Epithelial cell of esophagus (primary cell): ENCODE measurements at regions not wholly inside any gene's neighbourhood (a gene's known extent, or its start where the extent isn't known, plus 50 kb on each side); places are given as distances from the start of the nearest gene placed in this dataset.

Experiments used
- DNase-seq: peaks from one replicate; pipeline ENCODE4 v3.0.0; 2010; ENCODE audit warnings: low read depth
- H3K4me3 ChIP-seq: 2 replicates; pipeline ENCODE4 v1.5.1; 2011; ENCODE audit warnings: mild to moderate bottlenecking, low read length, control low read depth
- CTCF ChIP-seq: IDR thresholded peaks from 2 replicates; pipeline ENCODE4 v1.5.1; 2011; ENCODE audit warnings: low read depth, mild to moderate bottlenecking, low read length, control low read depth, inconsistent platforms; ENCODE audit not compliant: insufficient read depth; ENCODE audit errors: missing control alignments

DNA sequence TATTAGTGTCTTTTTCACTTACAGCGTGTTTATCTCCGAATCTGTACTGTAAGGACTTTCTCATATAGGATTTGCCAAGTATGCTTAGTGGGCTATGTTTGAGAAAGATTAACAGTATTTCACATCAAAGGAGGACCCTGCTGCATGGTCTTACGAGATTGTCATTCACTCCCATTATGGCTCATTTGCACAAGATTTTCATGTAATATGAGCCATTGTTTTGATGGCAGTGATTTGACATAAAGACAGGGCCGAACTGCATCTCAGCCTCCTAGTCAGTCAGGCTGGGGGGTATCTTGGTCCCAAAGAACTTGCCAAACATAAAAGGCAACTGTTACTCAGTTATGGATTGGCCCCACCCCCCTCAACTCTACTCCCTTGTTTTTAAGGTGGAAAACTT, 205.9 kb downstream of the ZIC1 start:
- DNase-seq = no peak
- no peak for TF ChIP-seq CTCF
- no peak overlapping the region for H3K4me3 ChIP-seq

DNA sequence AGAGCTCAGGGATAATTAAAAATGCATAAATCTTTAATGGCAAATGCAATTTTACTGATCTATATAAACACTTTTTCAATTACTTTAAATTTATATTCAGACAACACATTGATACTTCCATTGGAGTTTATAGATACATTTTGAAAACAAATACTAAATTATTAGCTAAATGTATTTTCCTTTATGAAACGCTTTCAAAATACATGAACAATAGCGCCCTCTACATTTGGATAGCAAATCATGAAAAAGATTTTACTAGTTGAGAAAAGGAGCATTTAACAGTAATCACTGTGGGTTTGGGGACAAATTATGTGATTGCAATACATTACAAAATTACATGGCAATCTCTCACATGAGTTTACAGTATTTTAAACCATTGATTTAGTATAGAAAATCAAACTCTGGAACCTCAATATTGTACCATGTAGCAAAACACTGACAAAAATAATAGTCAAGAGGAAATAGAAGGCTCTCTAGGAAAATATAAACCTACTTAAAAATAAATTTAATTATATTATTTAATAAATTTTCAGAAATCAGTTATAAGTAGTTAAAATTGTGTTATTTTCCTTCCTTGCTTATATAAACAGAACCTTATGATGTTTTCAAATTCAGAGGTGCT, 207.9 kb downstream of the ZIC1 start:
- no peak overlapping the region for H3K4me3 ChIP-seq
- DNase-seq = peak; percentile 24
- peak; percentile 28 for TF ChIP-seq CTCF

DNA sequence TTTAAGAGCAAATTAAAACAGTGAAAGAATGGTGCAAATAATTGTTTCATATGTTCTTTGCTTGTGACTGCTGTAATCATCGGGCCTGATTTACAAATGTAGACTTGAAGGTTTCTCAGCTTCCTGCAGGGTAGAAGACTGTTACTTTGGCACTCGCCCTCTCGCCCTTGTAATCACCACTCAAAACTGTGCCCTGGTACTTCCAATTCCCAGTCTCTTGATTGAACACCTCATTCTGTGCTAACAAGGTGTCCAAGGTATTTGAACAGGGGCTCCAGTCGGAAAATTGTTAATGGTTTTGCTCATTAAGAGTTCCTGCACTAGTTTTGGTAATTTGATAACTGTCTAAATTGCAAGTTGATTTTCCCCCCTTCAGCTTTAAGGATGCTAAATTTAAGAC, 209.5 kb downstream of the ZIC1 start:
- H3K4me3 ChIP-seq = no peak overlapping the region
- DNase-seq = no peak

GRCh38 chr3:147619921-147620560, 210.9 kb downstream of the ZIC1 start:
- no peak overlapping the region for H3K4me3 ChIP-seq
- TF ChIP-seq CTCF = no peak
- no peak for DNase-seq

More for the DNA sequence above, 209.5 kb downstream of the ZIC1 start:
- no peak for TF ChIP-seq CTCF

- TF ChIP-seq CTCF = no peak
- no peak overlapping the region for H3K4me3 ChIP-seq
- no peak for DNase-seq
Measured at GRCh38 chr3:147620906-147621305, 211.7 kb downstream of the ZIC1 start.

DNA sequence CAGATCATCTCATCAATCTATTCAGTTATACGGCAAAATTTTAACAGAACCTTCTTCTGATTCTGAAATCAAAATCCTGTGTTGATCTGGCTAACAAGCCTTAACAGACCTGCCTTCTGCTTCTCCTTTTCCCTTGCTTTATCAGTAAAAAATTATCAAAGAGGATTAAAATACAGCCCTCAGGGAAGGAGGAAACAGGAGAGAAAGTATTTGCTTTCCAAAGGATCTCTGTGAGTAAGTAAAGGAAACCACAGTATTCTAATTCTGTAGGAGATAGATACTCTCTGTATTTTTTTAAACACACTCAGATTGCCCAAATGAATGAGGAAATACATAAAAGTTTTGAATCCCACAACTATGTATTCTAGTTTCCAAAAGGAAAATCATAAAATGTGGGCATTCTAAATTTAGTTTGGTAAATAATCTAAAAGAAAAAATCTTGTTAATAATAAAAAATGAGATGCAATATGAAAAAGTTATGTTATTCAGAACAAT, 221.8 kb downstream of the ZIC1 start:
- TF ChIP-seq CTCF = no peak
- no peak overlapping the region for H3K4me3 ChIP-seq
- no peak for DNase-seq

- no peak for DNase-seq
- H3K4me3 ChIP-seq = no peak overlapping the region
- no peak for TF ChIP-seq CTCF
Measured at GRCh38 chr3:147640781-147641180, 231.6 kb downstream of the ZIC1 start.
